ENCODE measurements at regions not wholly inside any gene's neighbourhood (a gene's known extent, or its start where the extent isn't known, plus 50 kb on each side); places are given as distances from the start of the nearest gene placed in this dataset.

DNA sequence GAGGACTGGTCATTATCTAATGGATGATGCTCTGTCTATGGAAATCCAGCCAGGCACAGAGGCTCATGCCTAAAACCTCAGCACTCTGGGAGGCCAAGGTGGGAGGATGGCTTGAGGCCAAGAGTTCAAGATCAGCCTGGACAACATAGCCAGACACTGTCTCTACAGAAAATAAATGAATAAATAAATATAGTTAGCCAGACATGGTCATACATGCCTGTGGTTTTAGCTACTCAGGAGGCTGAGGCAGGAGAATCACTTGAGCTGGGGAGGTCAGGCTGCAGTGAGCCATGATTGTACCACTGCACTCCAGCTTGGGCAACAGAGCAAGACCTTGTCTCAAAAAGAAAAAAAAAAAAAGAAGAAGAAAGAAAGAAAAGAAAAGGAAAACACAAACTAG lies 234.7 kb downstream of the TSHZ3 start:
- TF ChIP-seq, protein P1, sequence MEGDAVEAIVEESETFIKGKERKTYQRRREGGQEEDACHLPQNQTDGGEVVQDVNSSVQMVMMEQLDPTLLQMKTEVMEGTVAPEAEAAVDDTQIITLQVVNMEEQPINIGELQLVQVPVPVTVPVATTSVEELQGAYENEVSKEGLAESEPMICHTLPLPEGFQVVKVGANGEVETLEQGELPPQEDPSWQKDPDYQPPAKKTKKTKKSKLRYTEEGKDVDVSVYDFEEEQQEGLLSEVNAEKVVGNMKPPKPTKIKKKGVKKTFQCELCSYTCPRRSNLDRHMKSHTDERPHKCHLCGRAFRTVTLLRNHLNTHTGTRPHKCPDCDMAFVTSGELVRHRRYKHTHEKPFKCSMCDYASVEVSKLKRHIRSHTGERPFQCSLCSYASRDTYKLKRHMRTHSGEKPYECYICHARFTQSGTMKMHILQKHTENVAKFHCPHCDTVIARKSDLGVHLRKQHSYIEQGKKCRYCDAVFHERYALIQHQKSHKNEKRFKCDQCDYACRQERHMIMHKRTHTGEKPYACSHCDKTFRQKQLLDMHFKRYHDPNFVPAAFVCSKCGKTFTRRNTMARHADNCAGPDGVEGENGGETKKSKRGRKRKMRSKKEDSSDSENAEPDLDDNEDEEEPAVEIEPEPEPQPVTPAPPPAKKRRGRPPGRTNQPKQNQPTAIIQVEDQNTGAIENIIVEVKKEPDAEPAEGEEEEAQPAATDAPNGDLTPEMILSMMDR (IDR thresholded peaks at IDR 0.05): no peak
- no peak for TF ChIP-seq POLR2A (IDR thresholded peaks at IDR 0.05)

All from adrenal gland (tissue), 5 donors.